ENCODE measurements at regions not wholly inside any gene's neighbourhood (a gene's known extent, or its start where the extent isn't known, plus 50 kb on each side); places are given as distances from the start of the nearest gene placed in this dataset.

DNA sequence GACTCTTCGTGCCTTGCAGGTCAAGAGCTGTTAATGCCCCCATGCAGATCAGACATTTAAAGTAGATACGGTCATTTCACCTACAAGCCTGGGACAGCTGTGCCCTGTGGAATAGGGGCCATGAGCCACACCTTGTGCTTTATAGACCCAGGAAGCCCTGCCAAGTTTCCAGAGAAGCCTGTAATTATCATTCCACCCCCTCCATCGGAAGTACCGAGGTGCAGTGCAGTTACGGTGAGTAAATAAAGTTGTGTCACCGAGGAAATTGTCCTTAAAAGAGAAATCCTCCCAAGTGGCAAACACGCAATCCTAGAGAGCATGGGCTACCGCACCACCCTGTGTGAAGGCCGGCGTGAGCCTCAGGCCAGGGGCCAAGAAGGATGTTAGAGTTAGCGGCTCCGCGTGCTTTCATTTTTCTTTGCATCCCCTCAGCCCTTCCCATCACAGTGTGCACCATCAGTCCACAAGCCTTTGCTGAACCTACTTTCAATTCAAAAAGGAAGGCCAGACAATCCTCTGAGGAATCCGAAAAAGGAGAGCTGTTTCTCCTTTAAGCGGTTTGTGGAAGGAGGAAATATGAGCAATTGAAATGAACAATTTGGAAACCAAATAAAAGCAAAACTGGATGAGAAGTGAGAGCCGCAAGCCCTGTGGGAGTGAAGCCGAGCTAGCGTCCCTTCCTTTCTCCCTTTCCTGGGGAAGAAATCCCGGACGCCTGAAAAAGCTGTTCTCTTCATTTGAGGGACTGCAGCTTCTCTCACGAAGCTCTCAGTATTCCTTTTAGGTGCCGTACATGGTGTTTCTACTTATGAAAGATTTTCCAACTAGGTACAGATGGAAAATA is 183.3 kb upstream of the PDE10A start:
- H3K27me3 ChIP-seq = no peaks in the 10 kb centered on the region
- intact Hi-C loops (cut with DNase I) = no loop called here
- H3K4me3 ChIP-seq = peak overlapping the region; percentile 32 to 52

DNA sequence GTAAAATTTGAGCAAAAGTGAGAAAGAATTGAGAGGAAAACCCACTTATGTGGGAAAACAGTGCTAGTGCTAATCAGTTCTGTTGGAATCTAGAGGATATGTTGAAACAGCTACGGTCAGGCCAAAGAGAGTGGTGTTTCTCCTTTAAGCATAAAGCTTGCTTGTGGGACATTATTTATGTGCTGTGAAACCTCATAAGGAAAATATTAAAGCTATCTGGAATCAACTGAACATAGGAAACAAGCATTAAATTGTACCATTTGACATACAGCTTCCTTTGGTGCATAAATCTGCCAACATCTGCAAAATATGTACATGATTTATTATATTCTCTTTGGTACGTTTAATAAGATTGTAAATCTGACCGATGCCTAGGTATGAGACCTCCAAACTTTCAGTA is 182.5 kb upstream of the PDE10A start:
- H3K27ac ChIP-seq = no peak overlapping the region
- TF ChIP-seq, protein P1, sequence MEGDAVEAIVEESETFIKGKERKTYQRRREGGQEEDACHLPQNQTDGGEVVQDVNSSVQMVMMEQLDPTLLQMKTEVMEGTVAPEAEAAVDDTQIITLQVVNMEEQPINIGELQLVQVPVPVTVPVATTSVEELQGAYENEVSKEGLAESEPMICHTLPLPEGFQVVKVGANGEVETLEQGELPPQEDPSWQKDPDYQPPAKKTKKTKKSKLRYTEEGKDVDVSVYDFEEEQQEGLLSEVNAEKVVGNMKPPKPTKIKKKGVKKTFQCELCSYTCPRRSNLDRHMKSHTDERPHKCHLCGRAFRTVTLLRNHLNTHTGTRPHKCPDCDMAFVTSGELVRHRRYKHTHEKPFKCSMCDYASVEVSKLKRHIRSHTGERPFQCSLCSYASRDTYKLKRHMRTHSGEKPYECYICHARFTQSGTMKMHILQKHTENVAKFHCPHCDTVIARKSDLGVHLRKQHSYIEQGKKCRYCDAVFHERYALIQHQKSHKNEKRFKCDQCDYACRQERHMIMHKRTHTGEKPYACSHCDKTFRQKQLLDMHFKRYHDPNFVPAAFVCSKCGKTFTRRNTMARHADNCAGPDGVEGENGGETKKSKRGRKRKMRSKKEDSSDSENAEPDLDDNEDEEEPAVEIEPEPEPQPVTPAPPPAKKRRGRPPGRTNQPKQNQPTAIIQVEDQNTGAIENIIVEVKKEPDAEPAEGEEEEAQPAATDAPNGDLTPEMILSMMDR (IDR thresholded peaks at IDR 0.05) = no peak
- intact Hi-C loops (cut with DNase I) = no loop called here

More for the DNA sequence above, 183.3 kb upstream of the PDE10A start:
- H3K27ac ChIP-seq = no peak overlapping the region
- no peaks in the 10 kb centered on the region for H3K4me1 ChIP-seq
- H3K9me3 ChIP-seq = no peaks in the 10 kb centered on the region
- DNase-seq (ENCODE audit: low spot score in 2 of 2) = no peak
- H3K36me3 ChIP-seq = no peaks in the 10 kb centered on the region
- TF ChIP-seq, protein P1 (IDR thresholded peaks at IDR 0.05) = no peak

DNA sequence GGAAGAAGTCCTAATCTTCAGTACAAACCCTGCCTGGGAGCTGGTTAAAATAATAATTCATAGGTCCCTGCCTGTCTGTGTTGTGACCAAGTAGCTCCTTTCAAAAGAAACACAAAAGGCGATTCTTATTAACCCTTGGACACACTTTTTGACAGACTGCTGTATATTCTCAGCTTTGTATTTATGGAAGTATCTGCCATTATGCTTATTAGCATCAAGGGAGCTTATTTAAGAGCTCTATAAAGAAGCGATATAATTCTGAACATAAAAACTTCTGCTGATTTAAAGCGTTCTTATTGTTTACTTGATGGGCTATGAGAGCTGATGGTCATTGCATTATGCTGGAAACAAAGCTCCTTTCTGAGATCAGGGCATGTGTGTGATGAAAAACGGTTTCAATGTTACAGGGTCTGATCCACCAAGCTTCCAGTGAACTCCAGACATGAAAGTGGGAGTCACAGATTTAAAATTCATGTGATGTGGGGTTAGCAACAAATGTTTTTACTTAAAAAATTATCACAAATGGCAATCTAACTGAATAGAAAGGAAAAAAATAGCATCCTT is 181.8 kb upstream of the PDE10A start:
- no peaks in the 10 kb centered on the region for H3K9me3 ChIP-seq
- no peaks in the 10 kb centered on the region for H3K4me1 ChIP-seq
- intact Hi-C loops (cut with DNase I) = no loop called here
- H3K27ac ChIP-seq = no peak overlapping the region
- no peak overlapping the region for H3K4me3 ChIP-seq
- H3K27me3 ChIP-seq = no peaks in the 10 kb centered on the region
- no peak for DNase-seq (ENCODE audit: low spot score in 2 of 2)
- H3K36me3 ChIP-seq = no peaks in the 10 kb centered on the region
- TF ChIP-seq, protein P1 (IDR thresholded peaks at IDR 0.05) = no peak

More for the DNA sequence above, 182.5 kb upstream of the PDE10A start:
- Histone ChIP-seq H3K4me3 (no peak overlapping the region), H3K4me1 (no peaks in the 10 kb centered on the region), H3K9me3 (no peaks in the 10 kb centered on the region), H3K27me3 (no peaks in the 10 kb centered on the region), H3K36me3 (no peaks in the 10 kb centered on the region)
- no peak for DNase-seq (ENCODE audit: low spot score in 2 of 2)

DNA sequence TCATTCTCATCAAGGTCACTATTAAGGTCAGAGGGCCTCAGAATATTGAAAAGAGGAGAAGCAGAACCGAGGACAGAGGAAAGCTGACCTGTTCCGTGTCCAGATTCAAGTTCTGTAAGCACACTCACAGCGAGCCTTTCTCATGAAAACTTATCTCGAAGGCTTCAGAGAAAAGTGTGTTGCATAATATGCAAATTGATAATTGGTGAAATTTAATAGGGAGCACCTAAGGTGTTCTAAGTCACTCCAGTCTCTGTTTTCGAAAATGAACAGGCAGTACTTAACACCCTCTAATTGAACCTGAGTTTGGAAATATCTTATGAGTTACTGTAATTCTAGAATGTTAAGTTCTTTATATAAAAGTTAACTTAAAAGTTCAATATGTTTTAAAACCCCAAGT is 181.2 kb upstream of the PDE10A start:
- H3K27ac ChIP-seq = no peak overlapping the region
- TF ChIP-seq, protein P1 (IDR thresholded peaks at IDR 0.05) = no peak
- intact Hi-C loops (cut with DNase I) = no loop called here
- no peak overlapping the region for H3K4me3 ChIP-seq
- DNase-seq (ENCODE audit: low spot score in 2 of 2) = no peak
- H3K36me3 ChIP-seq = no peaks in the 10 kb centered on the region
- H3K4me1 ChIP-seq = no peaks in the 10 kb centered on the region
- H3K9me3 ChIP-seq = no peaks in the 10 kb centered on the region
- H3K27me3 ChIP-seq = no peaks in the 10 kb centered on the region

DNA sequence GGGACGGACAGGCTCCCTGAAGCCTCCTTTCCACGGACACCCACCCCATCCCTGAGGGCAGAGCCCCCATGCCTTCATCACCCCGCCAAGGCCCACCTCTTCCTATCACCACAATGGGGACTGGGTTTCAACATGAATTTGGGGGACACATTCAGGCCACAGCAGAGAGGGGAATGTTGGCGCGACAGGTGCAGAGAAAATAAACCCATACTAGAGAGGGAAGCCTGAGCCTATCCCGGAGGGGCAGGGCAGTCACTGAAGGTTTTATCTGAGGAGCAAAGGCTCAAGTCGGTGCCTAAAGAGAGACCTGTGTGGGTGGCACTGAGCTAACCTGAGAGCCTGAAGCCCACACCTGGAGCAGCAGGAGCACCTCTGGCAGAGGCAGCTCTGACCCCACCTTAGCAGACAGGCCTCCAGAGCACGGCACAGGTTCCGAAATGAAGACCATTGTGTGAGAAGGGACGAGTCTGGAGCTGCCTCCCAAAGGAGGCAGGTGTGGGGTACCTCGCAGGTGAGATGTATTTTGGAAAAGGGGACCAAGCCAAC is 180.6 kb upstream of the PDE10A start:
- no peaks in the 10 kb centered on the region for H3K36me3 ChIP-seq
- H3K27ac ChIP-seq = no peak overlapping the region
- no peaks in the 10 kb centered on the region for H3K9me3 ChIP-seq
- DNase-seq (ENCODE audit: low spot score in 2 of 2) = no peak
- intact Hi-C loops (cut with DNase I) = no loop called here
- no peaks in the 10 kb centered on the region for H3K4me1 ChIP-seq
- H3K4me3 ChIP-seq = no peak overlapping the region
- TF ChIP-seq, protein P1 (IDR thresholded peaks at IDR 0.05) = no peak
- no peaks in the 10 kb centered on the region for H3K27me3 ChIP-seq

All from ascending aorta (tissue), 2 donors.